Prostate gland (tissue), 2 donors: ENCODE measurements at regions not wholly inside any gene's neighbourhood (a gene's known extent, or its start where the extent isn't known, plus 50 kb on each side); places are given as distances from the start of the nearest gene placed in this dataset.
A peak's percentile ranks its signal among the peaks of the same experiment; 100 is the strongest.

Experiments used
- DNase-seq: peaks from one replicate; pipeline ENCODE4 v3.0.0-alpha.2; 2019; ENCODE audit warnings: low spot score
- H3K27ac ChIP-seq, 2 donors: fragments of 200-600 bp; sonication (generic); 2 replicates each; pipeline ENCODE4 v1.5.1; 2017 to 2019
- H3K27me3 ChIP-seq: fragments of 200-600 bp; sonication (generic); replicated peaks from 2 replicates; pipeline ENCODE4 v1.5.1; 2019; ENCODE audit not compliant: insufficient read depth
- H3K36me3 ChIP-seq, 2 donors: fragments of 200-600 bp; sonication (generic); 1 replicate in 1 of 2; 2 replicates in 1 of 2; pipeline versions ENCODE4 v1.5.1 to v1.8.1; 2017 to 2019
- H3K4me1 ChIP-seq: fragments of 200-600 bp; sonication (generic); replicated peaks from 2 replicates; pipeline ENCODE4 v1.5.1; 2019
- H3K4me3 ChIP-seq, 2 donors: fragments of 200-600 bp; sonication (generic); 2 replicates each; pipeline ENCODE4 v1.5.1; 2017 to 2019
- H3K9me3 ChIP-seq: fragments of 200-600 bp; sonication (generic); 2 replicates; pipeline ENCODE4 v1.5.1; 2017
- CTCF ChIP-seq, 4 experiments: fragments of 200-600 bp in 2 of 4; fragments of 450-650 bp in 2 of 4; sonication (generic) in 2 of 4; IDR thresholded peaks; 1 replicate in 3 of 4; 2 replicates in 1 of 4; pipeline ENCODE4 v1.5.1; 2016 to 2019; ENCODE audit warnings: antibody characterized with exemption in 4 of 4, mild to moderate bottlenecking in 2 of 4, moderate library complexity in 2 of 4
- POLR2A ChIP-seq: fragments of 450-650 bp; IDR thresholded peaks from one replicate; pipeline ENCODE4 v1.6.1; 2016; ENCODE audit warnings: antibody characterized with exemption, mild to moderate bottlenecking
- POLR2AphosphoS5 ChIP-seq: sonication (generic); formaldehyde crosslinking; IDR thresholded peaks from one replicate; pipeline ENCODE4 v1.6.1; 2017; ENCODE audit warnings: antibody characterized with exemption
- WGBS: methylation state at CpG from one replicate; pipeline ENCODE4 v1.1.5; 2018; 5-methylcytosine and 5-hydroxymethylcytosine counted together
- intact Hi-C: fragments of 100-400 bp; cut with DNase I; formaldehyde crosslinking; loops from one replicate; pipeline ENCODE4 v1.14.2; 2022

- TF ChIP-seq CTCF (IDR thresholded peaks at IDR 0.05) (no peak), POLR2A (no peak), POLR2AphosphoS5 (no peak)
- no peak for DNase-seq
- 91% methylated on average over 3 of the region's 3 CpGs for WGBS
- Histone ChIP-seq H3K9me3 (no peaks in the 10 kb centered on the region), H3K4me3 (no peak overlapping the region), H3K4me1 (no peaks in the 10 kb centered on the region), H3K27me3 (no peaks in the 10 kb centered on the region), H3K27ac (no peak overlapping the region), H3K36me3 (no peaks in the 10 kb centered on the region)
- intact Hi-C loops = loop anchor here (10.0 kb wide), 2 partner anchors 199 to 299 kb away; no protein-coding TSS in a partner anchor
Measured at GRCh38 chr10:78513986-78514385, 480.3 kb downstream of the RPS24 start.

- DNase-seq = no peak
- no peak overlapping the region for H3K27ac ChIP-seq
- TF ChIP-seq CTCF (IDR thresholded peaks at IDR 0.05) = no peak
- TF ChIP-seq POLR2AphosphoS5 = no peak
- TF ChIP-seq POLR2A = no peak
Measured at GRCh38 chr10:78514459-78514858, 480.8 kb downstream of the RPS24 start.

GRCh38 chr10:78515038-78515872 lies 481.6 kb downstream of the RPS24 start:
- Histone ChIP-seq H3K27ac (no peak overlapping the region), H3K4me1 (no peaks in the 10 kb centered on the region), H3K9me3 (no peaks in the 10 kb centered on the region), H3K4me3 (no peak overlapping the region), H3K27me3 (no peaks in the 10 kb centered on the region), H3K36me3 (no peaks in the 10 kb centered on the region)
- WGBS = 82% methylated on average over 9 of the region's 9 CpGs
- intact Hi-C loops = loop anchor here (5.0 to 10.0 kb wide), 3 partner anchors 200 to 557 kb away; no protein-coding TSS in a partner anchor
- no peak for DNase-seq
- no peak for TF ChIP-seq CTCF (IDR thresholded peaks at IDR 0.05)
- TF ChIP-seq POLR2A = no peak
- no peak for TF ChIP-seq POLR2AphosphoS5

More at GRCh38 chr10:78514459-78514858, 480.8 kb downstream of the RPS24 start:
- H3K27me3 ChIP-seq = no peaks in the 10 kb centered on the region
- no peaks in the 10 kb centered on the region for H3K4me1 ChIP-seq
- 88% methylated on average over 4 of the region's 4 CpGs for WGBS
- no peak overlapping the region for H3K4me3 ChIP-seq
- H3K9me3 ChIP-seq = no peaks in the 10 kb centered on the region
- intact Hi-C loops = loop anchor here (10.0 kb wide), 2 partner anchors 200 to 300 kb away; no protein-coding TSS in a partner anchor
- no peaks in the 10 kb centered on the region for H3K36me3 ChIP-seq

- DNase-seq = no peak
- TF ChIP-seq POLR2AphosphoS5 = no peak
- no peak for TF ChIP-seq POLR2A
- no peak for TF ChIP-seq CTCF (IDR thresholded peaks at IDR 0.05)
- Histone ChIP-seq H3K4me1 (no peaks in the 10 kb centered on the region), H3K4me3 (no peak overlapping the region), H3K27ac (peak overlapping the region; percentile 43 to 47), H3K27me3 (no peaks in the 10 kb centered on the region), H3K9me3 (no peaks in the 10 kb centered on the region), H3K36me3 (no peaks in the 10 kb centered on the region)
- intact Hi-C loops = loop anchor here (5.0 to 10.0 kb wide), 3 partner anchors 201 to 556 kb away; no protein-coding TSS in a partner anchor
- 100% methylated on average over 1 of the region's 1 CpG for WGBS
Measured at GRCh38 chr10:78515873-78516153, 482.1 kb downstream of the RPS24 start.

GRCh38 chr10:78516236-78516635 lies 482.6 kb downstream of the RPS24 start:
- H3K4me1 ChIP-seq = no peaks in the 10 kb centered on the region

More at GRCh38 chr10:78516236-78516635, 482.6 kb downstream of the RPS24 start:
- Histone ChIP-seq H3K27me3 (no peaks in the 10 kb centered on the region), H3K9me3 (no peaks in the 10 kb centered on the region), H3K4me3 (no peak overlapping the region), H3K27ac (peak overlapping the region; percentile 43 to 47), H3K36me3 (no peaks in the 10 kb centered on the region)
- 91% methylated on average over 3 of the region's 3 CpGs for WGBS
- DNase-seq = no peak
- intact Hi-C loops = loop anchor here (5.0 to 10.0 kb wide), 3 partner anchors 201 to 556 kb away; no protein-coding TSS in a partner anchor
- TF ChIP-seq POLR2A (no peak), CTCF (IDR thresholded peaks at IDR 0.05) (no peak), POLR2AphosphoS5 (no peak)
